Uterus (tissue), 3 donors: ENCODE measurements at regions not wholly inside any gene's neighbourhood (a gene's known extent, or its start where the extent isn't known, plus 50 kb on each side); places are given as distances from the start of the nearest gene placed in this dataset.

Experiments
- DNase-seq, 2 donors: peaks; one replicate each; pipeline ENCODE4 v3.0.0-alpha.2; 2019 to 2020
- H3K27ac ChIP-seq, 2 donors: fragments of 200-600 bp; sonication (generic); 1 replicate in 1 of 2; 2 replicates in 1 of 2; pipeline ENCODE4 v1.5.1; 2016 to 2018
- H3K27me3 ChIP-seq, 2 donors: fragments of 200-600 bp; sonication (generic); one replicate each; pipeline ENCODE4 v1.5.1; 2018 to 2019; ENCODE audit warnings: control low read depth in 1 of 2
- H3K36me3 ChIP-seq, 2 donors: fragments of 200-600 bp; sonication (generic); one replicate each; pipeline ENCODE4 v1.5.1; 2019; ENCODE audit warnings: control low read depth in 1 of 2
- H3K4me1 ChIP-seq, 2 donors: fragments of 200-600 bp; sonication (generic); one replicate each; pipeline ENCODE4 v1.5.1; 2018 to 2019; ENCODE audit warnings: control low read depth in 1 of 2
- H3K4me3 ChIP-seq, 2 donors: fragments of 200-600 bp; sonication (generic); 1 replicate in 1 of 2; 2 replicates in 1 of 2; pipeline ENCODE4 v1.5.1; 2018 to 2019; ENCODE audit warnings: mild to moderate bottlenecking in 1 of 2
- H3K9me3 ChIP-seq, 2 donors: fragments of 200-600 bp; sonication (generic); one replicate each; pipeline ENCODE4 v1.5.1; 2019; ENCODE audit warnings: control low read depth in 1 of 2
- POLR2A ChIP-seq, 2 donors: fragments of 450-650 bp; IDR thresholded peaks; one replicate each; pipeline ENCODE4 v1.6.1; 2016; ENCODE audit warnings: antibody characterized with exemption in 2 of 2, mild to moderate bottlenecking in 1 of 2, moderate library complexity in 1 of 2
- intact Hi-C: fragments of 100-400 bp; cut with DNase I; formaldehyde crosslinking; loops from one replicate; pipeline ENCODE4 v1.15.1; 2023; ENCODE audit warnings: low total_unique reads
- TF ChIP-seq, protein P1 (sequence below), 4 experiments: fragments of 200-600 bp in 2 of 4; fragments of 450-650 bp in 2 of 4; sonication (generic) in 2 of 4; IDR thresholded peaks; one replicate each; pipeline ENCODE4 v1.5.1; 2016 to 2019; ENCODE audit warnings: antibody characterized with exemption in 4 of 4, mild to moderate bottlenecking in 2 of 4, moderate library complexity in 1 of 4
- donor health status: DM: yes; HTN: yes; CAD: no.

- Histone ChIP-seq H3K4me3 (no peak overlapping the region), H3K36me3 (no peaks in the 10 kb centered on the region), H3K9me3 (no peaks in the 10 kb centered on the region), H3K4me1 (peaks cover 0 to 4% of the 10 kb centered on the region in 2 donors), H3K27ac (no peak overlapping the region), H3K27me3 (no peaks in the 10 kb centered on the region)
- intact Hi-C loops: no loop called here
- no peak for TF ChIP-seq POLR2A (IDR thresholded peaks at IDR 0.05)
- TF ChIP-seq, protein P1, sequence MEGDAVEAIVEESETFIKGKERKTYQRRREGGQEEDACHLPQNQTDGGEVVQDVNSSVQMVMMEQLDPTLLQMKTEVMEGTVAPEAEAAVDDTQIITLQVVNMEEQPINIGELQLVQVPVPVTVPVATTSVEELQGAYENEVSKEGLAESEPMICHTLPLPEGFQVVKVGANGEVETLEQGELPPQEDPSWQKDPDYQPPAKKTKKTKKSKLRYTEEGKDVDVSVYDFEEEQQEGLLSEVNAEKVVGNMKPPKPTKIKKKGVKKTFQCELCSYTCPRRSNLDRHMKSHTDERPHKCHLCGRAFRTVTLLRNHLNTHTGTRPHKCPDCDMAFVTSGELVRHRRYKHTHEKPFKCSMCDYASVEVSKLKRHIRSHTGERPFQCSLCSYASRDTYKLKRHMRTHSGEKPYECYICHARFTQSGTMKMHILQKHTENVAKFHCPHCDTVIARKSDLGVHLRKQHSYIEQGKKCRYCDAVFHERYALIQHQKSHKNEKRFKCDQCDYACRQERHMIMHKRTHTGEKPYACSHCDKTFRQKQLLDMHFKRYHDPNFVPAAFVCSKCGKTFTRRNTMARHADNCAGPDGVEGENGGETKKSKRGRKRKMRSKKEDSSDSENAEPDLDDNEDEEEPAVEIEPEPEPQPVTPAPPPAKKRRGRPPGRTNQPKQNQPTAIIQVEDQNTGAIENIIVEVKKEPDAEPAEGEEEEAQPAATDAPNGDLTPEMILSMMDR (IDR thresholded peaks at IDR 0.05): no peak
- DNase-seq: no peak
Observed at GRCh38 chr20:50276119-50277063, 85.8 kb downstream of the CEBPB start.

GRCh38 chr20:50277064-50277415 is 86.4 kb downstream of the CEBPB start:
- no peak overlapping the region for H3K4me3 ChIP-seq
- H3K9me3 ChIP-seq: no peaks in the 10 kb centered on the region
- no peaks in the 10 kb centered on the region for H3K36me3 ChIP-seq
- H3K4me1 ChIP-seq: peaks cover 0 to 4% of the 10 kb centered on the region in 2 donors
- no peak overlapping the region for H3K27ac ChIP-seq
- intact Hi-C loops: no loop called here
- DNase-seq: no peak
- no peaks in the 10 kb centered on the region for H3K27me3 ChIP-seq
- TF ChIP-seq POLR2A (IDR thresholded peaks at IDR 0.05): no peak
- TF ChIP-seq, protein P1 (IDR thresholded peaks at IDR 0.05): no peak

DNA sequence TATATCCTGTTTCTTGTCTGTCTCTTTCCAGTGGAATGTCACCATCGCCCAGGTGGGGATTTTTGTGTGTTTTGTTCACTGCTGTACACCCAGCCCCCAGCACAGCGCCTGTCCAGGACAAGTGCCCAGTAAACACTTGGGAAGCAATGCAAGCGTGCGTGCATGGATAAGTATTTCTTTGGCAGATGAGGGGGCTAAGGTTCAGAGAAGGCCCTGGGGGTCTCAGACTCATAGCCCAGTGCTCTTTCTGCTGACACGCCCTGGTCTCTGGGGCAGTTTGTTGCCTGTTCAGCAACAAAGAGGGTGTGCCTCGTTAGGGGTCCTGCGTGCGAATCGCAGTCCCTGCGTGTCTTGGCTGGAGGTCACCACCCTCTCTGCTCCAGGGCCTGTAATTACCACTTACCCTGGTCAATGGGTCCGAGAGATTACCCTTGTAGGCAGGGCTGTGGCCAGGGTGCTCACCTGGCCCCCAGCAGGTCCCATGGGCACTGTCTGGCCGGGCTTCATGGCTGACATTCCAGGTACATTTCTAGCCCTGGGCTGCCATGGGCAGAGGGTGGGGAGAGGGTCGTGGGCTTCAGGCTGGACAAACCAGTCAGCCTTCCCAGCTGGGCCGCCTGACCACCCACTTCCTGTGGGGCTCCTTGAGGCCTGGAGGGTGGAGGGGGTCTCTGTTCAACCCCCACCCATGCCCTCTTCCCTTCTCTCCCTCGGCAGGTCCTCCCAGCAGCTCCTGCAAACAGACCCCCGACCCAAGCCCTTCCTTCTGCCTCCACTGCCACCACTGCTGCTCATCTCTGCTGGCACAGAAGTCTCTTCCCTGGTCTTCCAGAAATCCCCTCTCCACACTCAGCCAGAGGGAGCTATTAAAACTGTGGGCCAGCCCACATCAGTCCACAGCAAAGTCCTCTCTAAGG is 87.1 kb downstream of the CEBPB start:
- no peak overlapping the region for H3K4me3 ChIP-seq
- H3K27me3 ChIP-seq: no peaks in the 10 kb centered on the region
- H3K9me3 ChIP-seq: no peaks in the 10 kb centered on the region
- intact Hi-C loops: no loop called here
- H3K36me3 ChIP-seq: no peaks in the 10 kb centered on the region
- H3K27ac ChIP-seq: peak overlapping the region; percentile 31 to 76
- TF ChIP-seq POLR2A (IDR thresholded peaks at IDR 0.05): no peak
- TF ChIP-seq, protein P1 (IDR thresholded peaks at IDR 0.05): no peak
- H3K4me1 ChIP-seq: peaks cover 0 to 4% of the 10 kb centered on the region in 2 donors
- DNase-seq: no peak

DNA sequence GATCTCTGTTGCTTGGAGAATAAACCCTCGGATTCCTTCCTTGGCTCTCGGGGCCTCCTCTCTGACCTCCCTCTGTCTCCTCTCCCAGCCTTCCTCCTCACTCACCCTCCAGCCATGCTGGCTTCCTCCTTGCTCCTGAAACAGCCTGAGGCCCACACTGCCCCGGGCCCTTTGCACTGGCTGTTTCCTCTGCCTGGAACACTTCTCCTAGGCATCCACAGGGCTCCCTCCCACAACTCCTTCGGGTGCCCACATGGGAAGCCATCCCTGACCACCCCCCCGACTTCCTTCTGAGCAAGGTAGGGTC is 87.7 kb downstream of the CEBPB start:
- peak overlapping the region; percentile 31 to 76 for H3K27ac ChIP-seq
- no peaks in the 10 kb centered on the region for H3K36me3 ChIP-seq
- H3K4me1 ChIP-seq: peaks cover 2 to 5% of the 10 kb centered on the region in 2 donors
- DNase-seq: no peak
- intact Hi-C loops: no loop called here
- H3K9me3 ChIP-seq: no peaks in the 10 kb centered on the region
- TF ChIP-seq, protein P1 (IDR thresholded peaks at IDR 0.05): no peak
- no peak for TF ChIP-seq POLR2A (IDR thresholded peaks at IDR 0.05)
- no peak overlapping the region for H3K4me3 ChIP-seq
- H3K27me3 ChIP-seq: no peaks in the 10 kb centered on the region
